ENCODE measurements at regions not wholly inside any gene's neighbourhood (a gene's known extent, or its start where the extent isn't known, plus 50 kb on each side); places are given as distances from the start of the nearest gene placed in this dataset.
"Not testable (repeated sequence)": the region's sequence is repeated elsewhere in the genome, so short reads cannot be mapped to it uniquely, and the experiment has no call there.

GRCh38 chr14:25444381-25444780, 394.4 kb upstream of the STXBP6 start:
- no peaks in the 10 kb centered on the region for H3K36me3 ChIP-seq (ENCODE audit: insufficient read depth, low read length)
- H3K9me3 ChIP-seq (ENCODE audit: control insufficient read depth, insufficient read depth, low read length) = no peaks in the 10 kb centered on the region
- H3K4me1 ChIP-seq (ENCODE audit: insufficient read depth, low read length) = no peaks in the 10 kb centered on the region
- no peak overlapping the region for H3K9ac ChIP-seq (ENCODE audit: low read depth, low read length)

- H3K9me3 ChIP-seq (ENCODE audit: control insufficient read depth, insufficient read depth, low read length); H3K4me1 ChIP-seq (ENCODE audit: insufficient read depth, low read length); H3K9ac ChIP-seq (ENCODE audit: low read depth, low read length); H3K36me3 ChIP-seq (ENCODE audit: insufficient read depth, low read length): not testable (repeated sequence)
Measured at GRCh38 chr14:25440382-25440781, 390.4 kb upstream of the STXBP6 start.

GRCh38 chr14:25436906-25437305, 387.0 kb upstream of the STXBP6 start:
- Histone ChIP-seq H3K9me3 (ENCODE audit: control insufficient read depth, insufficient read depth, low read length) (no peaks in the 10 kb centered on the region), H3K4me1 (ENCODE audit: insufficient read depth, low read length) (no peaks in the 10 kb centered on the region), H3K36me3 (ENCODE audit: insufficient read depth, low read length) (no peaks in the 10 kb centered on the region), H3K9ac (ENCODE audit: low read depth, low read length) (no peak overlapping the region)

GRCh38 chr14:25436288-25436875, 386.4 kb upstream of the STXBP6 start:
- Histone ChIP-seq H3K4me1 (ENCODE audit: insufficient read depth, low read length) (no peaks in the 10 kb centered on the region), H3K9me3 (ENCODE audit: control insufficient read depth, insufficient read depth, low read length) (no peaks in the 10 kb centered on the region), H3K9ac (ENCODE audit: low read depth, low read length) (no peak overlapping the region), H3K36me3 (ENCODE audit: insufficient read depth, low read length) (no peaks in the 10 kb centered on the region)

- Histone ChIP-seq H3K9me3 (ENCODE audit: control insufficient read depth, insufficient read depth, low read length) (no peaks in the 10 kb centered on the region), H3K36me3 (ENCODE audit: insufficient read depth, low read length) (no peaks in the 10 kb centered on the region), H3K4me1 (ENCODE audit: insufficient read depth, low read length) (no peaks in the 10 kb centered on the region), H3K9ac (ENCODE audit: low read depth, low read length) (no peak overlapping the region)
Measured at GRCh38 chr14:25431211-25432076, 381.5 kb upstream of the STXBP6 start.

- Histone ChIP-seq H3K36me3 (ENCODE audit: insufficient read depth, low read length) (no peaks in the 10 kb centered on the region), H3K9ac (ENCODE audit: low read depth, low read length) (no peak overlapping the region), H3K4me1 (ENCODE audit: insufficient read depth, low read length) (no peaks in the 10 kb centered on the region), H3K9me3 (ENCODE audit: control insufficient read depth, insufficient read depth, low read length) (no peaks in the 10 kb centered on the region)
Measured at GRCh38 chr14:25430808-25431207, 380.9 kb upstream of the STXBP6 start.

GRCh38 chr14:25412998-25413397, 363.1 kb upstream of the STXBP6 start:
- Histone ChIP-seq H3K4me1 (ENCODE audit: insufficient read depth, low read length) (no peaks in the 10 kb centered on the region), H3K9ac (ENCODE audit: low read depth, low read length) (no peak overlapping the region), H3K36me3 (ENCODE audit: insufficient read depth, low read length) (no peaks in the 10 kb centered on the region), H3K9me3 (ENCODE audit: control insufficient read depth, insufficient read depth, low read length) (no peaks in the 10 kb centered on the region)

- Histone ChIP-seq H3K9me3 (ENCODE audit: control insufficient read depth, insufficient read depth, low read length) (no peaks in the 10 kb centered on the region), H3K9ac (ENCODE audit: low read depth, low read length) (no peak overlapping the region), H3K36me3 (ENCODE audit: insufficient read depth, low read length) (no peaks in the 10 kb centered on the region), H3K4me1 (ENCODE audit: insufficient read depth, low read length) (no peaks in the 10 kb centered on the region)
Measured at GRCh38 chr14:25411781-25412757, 362.1 kb upstream of the STXBP6 start.

- Histone ChIP-seq H3K9me3 (ENCODE audit: control insufficient read depth, insufficient read depth, low read length) (no peaks in the 10 kb centered on the region), H3K4me1 (ENCODE audit: insufficient read depth, low read length) (no peaks in the 10 kb centered on the region), H3K36me3 (ENCODE audit: insufficient read depth, low read length) (no peaks in the 10 kb centered on the region), H3K9ac (ENCODE audit: low read depth, low read length) (no peak overlapping the region)
Measured at GRCh38 chr14:25406818-25407217, 356.9 kb upstream of the STXBP6 start.

- no peaks in the 10 kb centered on the region for H3K9me3 ChIP-seq (ENCODE audit: control insufficient read depth, insufficient read depth, low read length)
- H3K36me3 ChIP-seq (ENCODE audit: insufficient read depth, low read length) = no peaks in the 10 kb centered on the region
- H3K4me1 ChIP-seq (ENCODE audit: insufficient read depth, low read length) = no peaks in the 10 kb centered on the region
- H3K9ac ChIP-seq (ENCODE audit: low read depth, low read length) = no peak overlapping the region
Measured at GRCh38 chr14:25400607-25401206, 350.8 kb upstream of the STXBP6 start.

GRCh38 chr14:25396128-25396527, 346.2 kb upstream of the STXBP6 start:
- H3K9me3 ChIP-seq (ENCODE audit: control insufficient read depth, insufficient read depth, low read length) = no peaks in the 10 kb centered on the region
- H3K9ac ChIP-seq (ENCODE audit: low read depth, low read length) = no peak overlapping the region

GRCh38 chr14:25394791-25395391, 344.9 kb upstream of the STXBP6 start:
- Histone ChIP-seq H3K9me3 (ENCODE audit: control insufficient read depth, insufficient read depth, low read length) (no peaks in the 10 kb centered on the region), H3K36me3 (ENCODE audit: insufficient read depth, low read length) (no peaks in the 10 kb centered on the region), H3K9ac (ENCODE audit: low read depth, low read length) (no peak overlapping the region), H3K4me1 (ENCODE audit: insufficient read depth, low read length) (no peaks in the 10 kb centered on the region)

More at GRCh38 chr14:25396128-25396527, 346.2 kb upstream of the STXBP6 start:
- Histone ChIP-seq H3K4me1 (ENCODE audit: insufficient read depth, low read length) (no peaks in the 10 kb centered on the region), H3K36me3 (ENCODE audit: insufficient read depth, low read length) (no peaks in the 10 kb centered on the region)

- Histone ChIP-seq H3K9ac (ENCODE audit: low read depth, low read length) (no peak overlapping the region), H3K36me3 (ENCODE audit: insufficient read depth, low read length) (no peaks in the 10 kb centered on the region), H3K9me3 (ENCODE audit: control insufficient read depth, insufficient read depth, low read length) (no peaks in the 10 kb centered on the region), H3K4me1 (ENCODE audit: insufficient read depth, low read length) (no peaks in the 10 kb centered on the region)
Measured at GRCh38 chr14:25394356-25394755, 344.4 kb upstream of the STXBP6 start.

GRCh38 chr14:25389948-25390347, 340.0 kb upstream of the STXBP6 start:
- H3K9me3 ChIP-seq (ENCODE audit: control insufficient read depth, insufficient read depth, low read length) = 0 out of 2 replicates have a peak, but pooled peaks cover 4% of the 10 kb centered on the region
- no peak overlapping the region for H3K9ac ChIP-seq (ENCODE audit: low read depth, low read length)
- H3K4me1 ChIP-seq (ENCODE audit: insufficient read depth, low read length) = no peaks in the 10 kb centered on the region
- no peaks in the 10 kb centered on the region for H3K36me3 ChIP-seq (ENCODE audit: insufficient read depth, low read length)

Data from ES-I3 (cell line).